Ovary (tissue), 7 donors: ENCODE measurements at regions not wholly inside any gene's neighbourhood (a gene's known extent, or its start where the extent isn't known, plus 50 kb on each side); places are given as distances from the start of the nearest gene placed in this dataset.

Source experiments
- DNase-seq, 5 donors: peaks; one replicate each; pipeline ENCODE4 v3.0.0-alpha.2; 2019 to 2020
- H3K27ac ChIP-seq, 2 donors: fragments of 200-600 bp; one replicate each; pipeline versions ENCODE4 v1.5.1 to v1.8.0; 2019 to 2022
- H3K27me3 ChIP-seq: fragments of 200-600 bp; one replicate; pipeline ENCODE4 v1.8.0; 2022
- H3K36me3 ChIP-seq: fragments of 200-600 bp; sonication (generic); one replicate; pipeline ENCODE4 v1.5.1; 2019
- H3K4me1 ChIP-seq: one replicate; pipeline ENCODE4 v1.8.1; 2013; ENCODE audit warnings: mild to moderate bottlenecking, moderate library complexity; ENCODE audit not compliant: insufficient read depth
- H3K4me3 ChIP-seq: fragments of 200-600 bp; sonication (generic); one replicate; pipeline ENCODE4 v1.5.1; 2017
- H3K9me3 ChIP-seq, 2 donors: fragments of 200-600 bp in 1 of 2; sonication (generic) in 1 of 2; one replicate each; pipeline versions ENCODE4 v1.5.1 to v1.8.1; 2013 to 2019; ENCODE audit warnings: mild to moderate bottlenecking in 1 of 2, moderate library complexity in 1 of 2
- CTCF ChIP-seq, 3 donors: fragments of 450-650 bp in 2 of 3; fragments of 200-600 bp in 1 of 3; IDR thresholded peaks; one replicate each; pipeline versions ENCODE4 v1.5.1 to v1.8.0; 2016 to 2022; ENCODE audit warnings: antibody characterized with exemption in 3 of 3, mild to moderate bottlenecking in 1 of 3
- EP300 ChIP-seq: sonication (generic); formaldehyde crosslinking; IDR thresholded peaks from one replicate; pipeline ENCODE4 v1.6.1; 2017; ENCODE audit warnings: antibody characterized with exemption
- POLR2A ChIP-seq: fragments of 450-650 bp; IDR thresholded peaks from one replicate; pipeline ENCODE4 v1.6.1; 2017; ENCODE audit warnings: antibody characterized with exemption, mild to moderate bottlenecking, moderate library complexity
- WGBS, 3 donors: extraction: QIAGEN DNeasy Blood & Tissue Kit in 1 of 3; methylation state at CpG; one replicate each; pipeline versions ENCODE4 v1.1.5 to v1.1.7; 2013 to 2017; 5-methylcytosine and 5-hydroxymethylcytosine counted together
- intact Hi-C, 4 donors: fragments of 100-400 bp; cut with DNase I; formaldehyde crosslinking; loops; one replicate each; pipeline versions ENCODE4 v1.11.0 to v1.15.1; 2022 to 2023
- donor health status: DM: no; HTN: no; CAD: no; lungs with moderate emphysema.
- donor health status: DM: no; HTN: no; CAD: no.
- donor health status: Bipolar disorder and iron deficiency.
- donor health status: DM: no; HTN: no; CAD: no.
- donor health status: DM: yes; HTN: yes; CAD: no.

DNA sequence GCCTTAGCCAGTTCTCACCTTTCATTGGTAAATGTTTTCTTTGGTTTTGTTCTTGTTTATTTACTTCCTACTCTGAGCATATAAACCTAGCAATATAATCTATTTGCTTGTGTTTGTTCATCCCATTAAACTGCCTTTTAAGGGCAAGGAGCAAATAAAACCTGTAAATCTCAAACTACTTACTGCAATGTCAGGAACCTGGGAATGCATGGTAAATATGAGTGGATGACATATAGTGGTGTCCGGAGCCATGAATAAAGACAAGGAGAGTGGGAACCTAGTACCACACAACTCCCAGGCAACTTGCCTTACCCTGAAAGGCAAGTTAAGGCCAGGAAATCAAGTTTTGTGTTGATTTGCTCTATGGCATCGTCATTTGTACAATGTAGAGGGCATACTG lies 1133.7 kb upstream of the NCAM2 start:
- intact Hi-C loops = no loop called here
- Histone ChIP-seq H3K9me3 (no peaks in the 10 kb centered on the region), H3K4me1 (no peaks in the 10 kb centered on the region), H3K27ac (no peak overlapping the region), H3K27me3 (no peaks in the 10 kb centered on the region), H3K4me3 (no peak overlapping the region), H3K36me3 (no peaks in the 10 kb centered on the region)
- no peak for TF ChIP-seq EP300
- TF ChIP-seq POLR2A = no peak
- TF ChIP-seq CTCF (IDR thresholded peaks at IDR 0.05) = no peak
- WGBS, 3 donors = 66 to 94% (median 93%) methylated on average over 2 of the region's 2 CpGs
- DNase-seq = no peak

DNA sequence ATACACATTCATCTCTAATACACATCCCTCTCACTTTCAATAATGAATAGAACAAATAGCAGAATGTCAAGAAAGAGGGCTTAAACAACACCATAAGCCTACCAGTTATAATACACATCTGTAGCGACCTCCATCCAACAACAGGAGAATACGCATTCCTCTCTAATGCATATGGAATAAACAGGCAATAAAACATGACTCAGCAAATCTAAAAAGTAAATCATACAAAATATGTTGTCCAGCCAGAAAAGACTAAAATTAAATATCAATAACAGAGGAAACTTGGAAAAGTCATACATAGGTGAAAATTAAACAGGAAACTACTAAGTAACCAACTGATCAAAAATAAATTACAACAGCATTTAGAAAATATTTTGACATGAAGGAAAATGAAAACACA lies 1127.5 kb upstream of the NCAM2 start:
- intact Hi-C loops = no loop called here
- 88 to 97% (median 94%) methylated on average over 2 of the region's 2 CpGs for WGBS, 3 donors

GRCh38 chr21:19874521-19874920 lies 1123.7 kb upstream of the NCAM2 start:
- Histone ChIP-seq H3K27ac (no peak overlapping the region), H3K4me1 (no peaks in the 10 kb centered on the region), H3K36me3 (no peaks in the 10 kb centered on the region), H3K27me3 (no peaks in the 10 kb centered on the region), H3K4me3 (no peak overlapping the region), H3K9me3 (no peaks in the 10 kb centered on the region)
- intact Hi-C loops = no loop called here
- TF ChIP-seq EP300 = no peak
- DNase-seq = no peak
- 88 to 91% (median 89%) methylated on average over 2 of the region's 2 CpGs for WGBS, 3 donors

More for the DNA sequence above, 1127.5 kb upstream of the NCAM2 start:
- H3K9me3 ChIP-seq = no peaks in the 10 kb centered on the region
- no peaks in the 10 kb centered on the region for H3K4me1 ChIP-seq
- no peak overlapping the region for H3K4me3 ChIP-seq
- H3K36me3 ChIP-seq = no peaks in the 10 kb centered on the region
- H3K27ac ChIP-seq = no peak overlapping the region
- no peaks in the 10 kb centered on the region for H3K27me3 ChIP-seq
- TF ChIP-seq EP300 = no peak
- TF ChIP-seq CTCF (IDR thresholded peaks at IDR 0.05) = no peak
- TF ChIP-seq POLR2A = no peak
- DNase-seq = no peak

GRCh38 chr21:19878133-19878532 lies 1120.1 kb upstream of the NCAM2 start:
- Histone ChIP-seq H3K27me3 (no peaks in the 10 kb centered on the region), H3K36me3 (no peaks in the 10 kb centered on the region), H3K4me3 (no peak overlapping the region), H3K4me1 (no peaks in the 10 kb centered on the region), H3K9me3 (no peaks in the 10 kb centered on the region), H3K27ac (no peak overlapping the region)
- intact Hi-C loops = no loop called here
- DNase-seq = no peak
- TF ChIP-seq POLR2A (no peak), EP300 (no peak), CTCF (IDR thresholded peaks at IDR 0.05) (no peak)
- WGBS, 3 donors = 91 to 95% (median 92%) methylated on average over 3 of the region's 3 CpGs

DNA sequence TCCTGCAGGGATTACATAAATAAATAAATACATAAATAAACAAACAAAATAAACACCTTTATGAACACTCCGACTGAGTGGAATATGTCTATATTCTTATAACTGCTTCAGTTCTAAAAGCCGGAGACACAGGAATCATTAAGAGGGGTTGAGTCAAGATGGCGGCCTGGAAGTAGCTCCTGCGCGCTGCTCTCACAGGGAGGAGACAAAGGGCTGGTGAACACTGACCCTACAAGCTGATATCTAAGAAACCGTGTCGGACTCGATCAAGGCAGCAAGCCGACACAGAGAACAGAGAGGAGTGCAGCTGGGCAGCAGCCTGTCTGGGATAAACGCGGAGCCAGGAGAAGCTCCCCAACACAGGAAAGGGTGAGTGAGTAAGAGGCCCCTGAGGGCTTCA lies 1098.6 kb upstream of the NCAM2 start:
- Histone ChIP-seq H3K27me3 (no peaks in the 10 kb centered on the region), H3K9me3 (no peaks in the 10 kb centered on the region), H3K36me3 (no peaks in the 10 kb centered on the region), H3K27ac (no peak overlapping the region), H3K4me1 (no peaks in the 10 kb centered on the region), H3K4me3 (no peak overlapping the region)
- no peak for DNase-seq
- 93 to 95% (median 94%) methylated on average over 11 of the region's 11 CpGs for whole genome bisulfite sequencing, 3 donors
- intact Hi-C loops = no loop called here
- TF ChIP-seq CTCF (IDR thresholded peaks at IDR 0.05) = no peak
- TF ChIP-seq POLR2A = no peak
- TF ChIP-seq EP300 = no peak
